Kidney epithelial cell (primary cell): ENCODE measurements at regions not wholly inside any gene's neighbourhood (a gene's known extent, or its start where the extent isn't known, plus 50 kb on each side); places are given as distances from the start of the nearest gene placed in this dataset.
"Not testable (repeated sequence)": the region's sequence is repeated elsewhere in the genome, so short reads cannot be mapped to it uniquely, and the experiment has no call there.

Source experiments
- DNase-seq: peaks from one replicate; pipeline ENCODE4 v3.0.0-alpha.2; 2010; ENCODE audit warnings: low read depth
- H3K27me3 ChIP-seq: 2 replicates; pipeline ENCODE4 v1.6.0; 2011; ENCODE audit warnings: low read length; ENCODE audit not compliant: control insufficient read depth, insufficient read depth
- H3K36me3 ChIP-seq: 2 replicates; pipeline ENCODE4 v1.5.1; 2011; ENCODE audit warnings: low read length; ENCODE audit not compliant: control insufficient read depth, insufficient read depth
- H3K4me3 ChIP-seq: 2 replicates; pipeline ENCODE4 v1.5.1; 2011; ENCODE audit warnings: low read depth, mild to moderate bottlenecking, control low read depth, low read length
- CTCF ChIP-seq: IDR thresholded peaks from 2 replicates; pipeline ENCODE4 v1.5.1; 2011; ENCODE audit warnings: mild to moderate bottlenecking, moderate library complexity, low read length, control low read depth, inconsistent platforms; ENCODE audit not compliant: insufficient read depth, poor library complexity, severe bottlenecking

- H3K27me3 ChIP-seq = no peaks in the 10 kb centered on the region
Observed at GRCh38 chr10:28768227-28768626, 90.9 kb downstream of the BAMBI start.

DNA sequence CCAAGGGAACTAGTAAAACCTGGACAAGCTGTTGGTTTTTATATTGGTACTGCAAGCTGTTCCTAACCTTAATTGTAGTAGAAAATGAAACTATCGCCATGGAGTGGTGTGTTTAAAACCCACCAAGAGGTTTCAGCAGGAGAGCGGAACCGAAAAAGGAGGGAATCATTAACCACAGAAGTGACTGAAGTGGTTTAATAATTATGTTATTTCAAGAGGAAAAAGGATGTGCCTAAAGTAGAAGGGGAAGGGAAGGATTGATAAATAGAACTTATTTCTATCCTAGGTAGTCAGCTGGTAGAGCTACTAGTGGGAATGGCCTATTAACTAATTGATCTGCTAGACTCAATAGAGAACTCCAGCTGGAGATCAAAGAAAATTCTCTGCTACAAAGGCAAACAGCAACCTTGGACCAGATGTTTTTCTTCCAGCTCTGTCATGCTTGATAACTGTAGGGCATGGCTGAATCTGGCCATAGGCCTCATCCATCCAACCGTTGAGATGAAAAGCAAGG lies 91.8 kb downstream of the BAMBI start:
- peak; percentile 61 for DNase-seq
- H3K36me3 ChIP-seq = no peaks in the 10 kb centered on the region

More at GRCh38 chr10:28768227-28768626, 90.9 kb downstream of the BAMBI start:
- no peak for TF ChIP-seq CTCF
- Histone ChIP-seq H3K4me3 (no peak overlapping the region), H3K36me3 (no peaks in the 10 kb centered on the region)
- no peak for DNase-seq

DNA sequence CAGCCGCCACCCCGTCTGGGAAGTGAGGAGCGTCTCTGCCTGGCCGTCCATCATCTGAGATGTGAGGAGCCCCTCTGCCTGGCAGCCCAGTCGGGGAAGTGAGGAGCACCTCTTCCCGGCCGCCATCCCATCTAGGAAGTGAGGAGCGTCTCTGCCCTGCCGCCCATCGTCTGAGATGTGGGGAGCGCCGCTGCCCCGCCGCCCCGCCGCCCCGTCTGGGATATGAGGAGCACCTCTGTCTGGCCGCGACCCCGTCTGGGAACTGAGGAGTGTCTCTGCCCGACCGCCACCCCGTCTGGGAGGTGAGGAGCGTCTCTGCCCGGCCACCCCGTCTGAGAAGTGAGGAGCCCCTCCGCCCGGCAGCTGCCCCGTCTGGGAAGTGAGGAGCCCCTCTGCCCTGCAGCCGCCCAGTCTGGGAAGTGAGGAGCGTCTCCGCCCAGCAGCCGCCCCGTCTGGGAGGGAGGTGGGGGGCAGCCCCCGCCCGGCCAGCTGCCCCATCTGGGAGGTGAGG lies 94.3 kb downstream of the BAMBI start:
- not testable (repeated sequence) for H3K4me3 ChIP-seq, DNase-seq, H3K27me3 ChIP-seq, H3K36me3 ChIP-seq

More for the DNA sequence above, 91.8 kb downstream of the BAMBI start:
- no peak for TF ChIP-seq CTCF
- H3K4me3 ChIP-seq = no peak overlapping the region
- no peaks in the 10 kb centered on the region for H3K27me3 ChIP-seq

DNA sequence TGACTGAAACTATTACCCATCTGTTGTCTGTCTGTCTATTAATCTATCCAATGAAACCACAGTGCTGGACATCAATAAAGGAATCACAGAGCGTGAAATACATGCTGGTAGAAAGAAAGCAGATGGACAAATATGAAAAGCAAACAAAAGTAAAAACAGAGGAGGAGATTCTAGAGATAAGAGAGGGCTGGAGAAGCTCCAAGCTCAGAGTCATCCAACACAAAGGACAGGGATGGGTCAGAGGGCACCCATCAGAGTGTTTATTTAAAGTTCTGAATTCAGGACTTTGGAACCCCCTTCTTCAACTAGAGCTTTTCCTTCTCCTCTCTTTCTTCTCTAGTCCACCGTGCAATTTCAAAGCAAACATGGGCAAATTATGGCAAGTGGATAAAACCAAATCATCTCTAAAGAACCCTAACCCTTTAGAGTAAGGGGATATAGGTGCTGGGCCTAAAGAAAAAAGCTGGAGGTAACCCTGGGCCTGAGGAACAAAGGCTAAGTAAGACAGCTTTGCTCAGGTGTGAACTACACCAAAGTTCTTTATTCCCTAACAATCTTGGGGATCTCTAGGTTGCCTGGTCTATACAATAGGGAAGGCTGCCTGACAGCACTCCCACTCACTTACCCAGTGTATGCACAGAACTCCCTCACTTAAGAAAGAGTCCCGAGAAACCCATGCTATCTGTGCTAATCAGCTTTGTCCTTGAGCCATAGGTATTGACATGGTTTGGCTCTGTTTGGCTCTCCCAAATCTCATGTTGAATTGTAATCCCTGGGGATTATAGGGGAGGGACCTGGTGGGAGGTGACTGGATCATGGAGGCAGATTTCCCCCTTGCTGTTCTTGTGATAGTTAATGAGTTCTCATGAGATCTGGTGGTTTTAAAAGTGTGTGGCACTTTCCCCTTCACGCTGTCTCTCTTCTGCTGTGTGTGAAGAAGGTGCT lies 97.0 kb downstream of the BAMBI start:
- TF ChIP-seq CTCF = no peak
- no peaks in the 10 kb centered on the region for H3K36me3 ChIP-seq
- H3K27me3 ChIP-seq = no peaks in the 10 kb centered on the region
- H3K4me3 ChIP-seq = no peak overlapping the region
- DNase-seq = no peak

DNA sequence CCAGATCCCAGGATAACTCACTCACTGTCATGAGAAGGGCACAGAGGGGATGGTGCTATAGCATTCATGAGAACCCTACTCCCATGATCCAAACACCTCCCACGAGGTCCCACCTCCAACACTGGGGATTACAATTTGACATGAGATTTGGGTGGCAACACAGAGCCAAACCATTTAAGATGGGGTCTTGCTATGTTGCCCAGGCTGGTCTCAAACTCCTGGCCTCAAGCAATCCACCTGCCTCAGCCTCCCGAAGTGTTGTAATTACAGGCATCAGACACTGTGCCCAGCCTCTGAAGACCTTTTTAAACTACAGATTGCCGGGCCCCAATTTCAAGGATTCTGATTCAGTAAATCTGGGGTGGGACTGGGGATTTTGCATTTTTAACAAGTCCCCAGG lies 98.5 kb downstream of the BAMBI start:
- no peaks in the 10 kb centered on the region for H3K27me3 ChIP-seq
- no peaks in the 10 kb centered on the region for H3K36me3 ChIP-seq
- TF ChIP-seq CTCF = no peak
- no peak overlapping the region for H3K4me3 ChIP-seq
- DNase-seq = no peak

DNA sequence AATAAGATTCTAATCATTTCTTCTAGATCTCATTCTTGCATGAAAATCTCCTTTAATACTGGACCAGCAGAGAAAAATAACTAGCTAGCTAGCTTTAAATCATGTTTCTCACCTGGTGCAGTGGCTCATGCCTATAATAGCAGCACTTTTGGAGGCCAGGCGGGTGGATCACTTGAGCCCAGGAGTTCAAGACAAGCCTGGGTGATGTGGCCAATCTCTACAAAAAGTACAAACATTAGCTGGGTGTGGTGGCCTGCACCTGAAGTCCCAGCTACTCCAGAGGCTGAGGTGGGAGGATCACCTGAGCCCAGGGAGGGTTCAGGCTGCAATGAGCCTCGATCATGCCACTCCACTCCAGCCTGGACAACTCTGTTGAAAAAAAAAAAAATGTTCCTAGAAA lies 99.2 kb downstream of the BAMBI start:
- Histone ChIP-seq H3K4me3 (no peak overlapping the region), H3K27me3 (no peaks in the 10 kb centered on the region), H3K36me3 (no peaks in the 10 kb centered on the region)
- DNase-seq = no peak
- TF ChIP-seq CTCF = no peak
